ENCODE measurements at regions not wholly inside any gene's neighbourhood (a gene's known extent, or its start where the extent isn't known, plus 50 kb on each side); places are given as distances from the start of the nearest gene placed in this dataset.

- TF ChIP-seq CREB1 (IDR thresholded peaks at IDR 0.05) (peak; percentile 96), CREB1 (CRISPR knock-in tag; IDR thresholded peaks at IDR 0.05) (peak; percentile 55), ZSCAN12 (CRISPR knock-in tag; IDR thresholded peaks at IDR 0.05) (no peak), ZFP91 (CRISPR knock-in tag; IDR thresholded peaks at IDR 0.05; ENCODE audit: borderline replicate concordance) (peak; percentile 45; the same call in 1 of the 2 replicates), MBNL3 (CRISPR knock-in tag; conservative IDR thresholded peaks at IDR 0.05) (no peak), FOXP1 (IDR thresholded peaks at IDR 0.05) (peak; percentile 69; the same call in 1 of the 2 replicates), FOXP1 (CRISPR knock-in tag; IDR thresholded peaks at IDR 0.05) (peak; percentile 79), ZFP82 (CRISPR knock-in tag; IDR thresholded peaks at IDR 0.05; ENCODE audit: borderline replicate concordance) (no peak), FOXK1 (CRISPR knock-in tag; IDR thresholded peaks at IDR 0.05; ENCODE audit: borderline replicate concordance, low read depth) (peak; percentile 26; the same call in 1 of the 2 replicates), MXD4 (CRISPR knock-in tag; IDR thresholded peaks at IDR 0.05) (no peak), ZFX (CRISPR knock-in tag; IDR thresholded peaks at IDR 0.05; ENCODE audit: low read depth) (no peak; the same call in 1 of the 2 replicates), SOX5 (CRISPR knock-in tag; IDR thresholded peaks at IDR 0.05; ENCODE audit: borderline replicate concordance) (peak; percentile 33; the same call in 1 of the 2 replicates), HOXA3 (CRISPR knock-in tag; IDR thresholded peaks at IDR 0.05) (peak; percentile 30), ZFY (CRISPR knock-in tag; IDR thresholded peaks at IDR 0.05) (0 out of 2 replicates have a peak, but pooled peaks have one; percentile 3), KAT7 (CRISPR knock-in tag; IDR thresholded peaks at IDR 0.05; ENCODE audit: borderline replicate concordance) (no peak), ZNF33A (CRISPR knock-in tag; IDR thresholded peaks at IDR 0.05; ENCODE audit: borderline replicate concordance) (no peak), BORCS8-MEF2B (CRISPR knock-in tag; IDR thresholded peaks at IDR 0.05) (no peak), FOXJ3 (CRISPR knock-in tag; IDR thresholded peaks at IDR 0.05; ENCODE audit: borderline replicate concordance) (0 out of 2 replicates have a peak, but pooled peaks have one; percentile 18), ATM (IDR thresholded peaks at IDR 0.05; ENCODE audit: borderline replicate concordance) (no peak), USF2 (IDR thresholded peaks at IDR 0.05; ENCODE audit: low read depth, low read length) (no peak), USF2 (CRISPR knock-in tag; IDR thresholded peaks at IDR 0.05; ENCODE audit: borderline replicate concordance) (no peak), MEF2D (CRISPR knock-in tag; IDR thresholded peaks at IDR 0.05) (peak; percentile 69; the same call in 1 of the 2 replicates), ZBTB21 (CRISPR knock-in tag; IDR thresholded peaks at IDR 0.05) (peak; percentile 90), HNRNPH1 (optimal IDR thresholded peaks at IDR 0.05; ENCODE audit: low read depth, low read length) (no peak), NR2F2 (IDR thresholded peaks at IDR 0.05; ENCODE audit: borderline replicate concordance, low read depth) (peak; percentile 59), ZFAT (CRISPR knock-in tag; conservative IDR thresholded peaks at IDR 0.05) (no peak), NR2F1 (CRISPR knock-in tag; IDR thresholded peaks at IDR 0.05) (peak; percentile 41 to 72; a peak in 3 of 4 replicates), TGIF2 (CRISPR knock-in tag; IDR thresholded peaks at IDR 0.05) (no peak), ZNF329 (CRISPR knock-in tag; IDR thresholded peaks at IDR 0.05; ENCODE audit: low read depth) (no peak)
Observed at GRCh38 chr5:135141303-135142268, 107.6 kb upstream of the PITX1 start (continued).

All from HepG2 (cell line).